Activated CD8-positive, alpha-beta T cell treated with anti-CD3 and anti-CD28 coated beads, Interleukin-2, amount 10 ng/mL, durations not matched to agents 7 days and 5 days (primary cell): ENCODE measurements at regions not wholly inside any gene's neighbourhood (a gene's known extent, or its start where the extent isn't known, plus 50 kb on each side); places are given as distances from the start of the nearest gene placed in this dataset.
"Not testable (repeated sequence)": the region's sequence is repeated elsewhere in the genome, so short reads cannot be mapped to it uniquely, and the experiment has no call there.

Experiments used
- ATAC-seq: fragments of 150-1000 bp; cut with Tn5 transposase; one replicate; pipeline ENCODE4 v1.10.0; 2021; ENCODE audit warnings: moderate library complexity
- CTCF ChIA-PET: fragments of 350-600 bp; sonication (Branson Sonifier 250); formaldehyde crosslinking; loops from one replicate; lab custom pipeline; 2021; ENCODE audit warnings: antibody characterized with exemption; lab: Charles Lee
- POLR2A ChIA-PET: fragments of 350-600 bp; sonication (Branson Sonifier 250); formaldehyde crosslinking; loops from one replicate; lab custom pipeline; 2021; ENCODE audit warnings: antibody characterized with exemption; lab: Charles Lee
- DNase-seq: peaks from one replicate; pipeline ENCODE4 v3.0.0-alpha.2; 2020
- H3K27ac Mint-ChIP-seq: one replicate; pipeline ENCODE4 v1.8.0; 2021; ENCODE audit warnings: mild to moderate bottlenecking, mixed read lengths
- H3K27me3 Mint-ChIP-seq: one replicate; pipeline ENCODE4 v1.8.0; 2021; ENCODE audit warnings: low read depth, mixed read lengths
- H3K36me3 Mint-ChIP-seq: one replicate; pipeline ENCODE4 v1.8.0; 2021; ENCODE audit warnings: low read depth, mixed read lengths
- H3K4me1 Mint-ChIP-seq: one replicate; pipeline ENCODE4 v1.8.0; 2021; ENCODE audit warnings: low read depth, mixed read lengths
- H3K4me3 Mint-ChIP-seq: one replicate; pipeline ENCODE4 v1.8.0; 2021; ENCODE audit warnings: mild to moderate bottlenecking, mixed read lengths
- H3K9me3 Mint-ChIP-seq: one replicate; pipeline ENCODE4 v1.8.0; 2022; ENCODE audit warnings: mixed read lengths; ENCODE audit not compliant: insufficient read depth

GRCh38 chr21:28839237-28839636 is 153.4 kb downstream of the LTN1 start:
- H3K9me3 Mint-ChIP-seq: peaks cover 16% of the 10 kb centered on the region
- DNase-seq, POLR2A ChIA-PET, H3K4me3 Mint-ChIP-seq, ATAC-seq, CTCF ChIA-PET, H3K27ac Mint-ChIP-seq, H3K27me3 Mint-ChIP-seq: not testable (repeated sequence)
- peaks cover 19% of the 10 kb centered on the region for H3K36me3 Mint-ChIP-seq
- H3K4me1 Mint-ChIP-seq: peaks cover 38% of the 10 kb centered on the region

GRCh38 chr21:28837426-28837825 is 155.3 kb downstream of the LTN1 start:
- ATAC-seq, POLR2A ChIA-PET, DNase-seq, H3K27me3 Mint-ChIP-seq: not testable (repeated sequence)
- H3K9me3 Mint-ChIP-seq: peaks cover 16% of the 10 kb centered on the region
- peaks cover 56% of the 10 kb centered on the region for H3K4me1 Mint-ChIP-seq
- peak overlapping the region; percentile 80 for H3K27ac Mint-ChIP-seq
- peaks cover 30% of the 10 kb centered on the region for H3K36me3 Mint-ChIP-seq
- H3K4me3 Mint-ChIP-seq: peak overlapping the region; percentile 44
- CTCF ChIA-PET: interaction anchor here (0.6 to 2.0 kb wide), 3 partner anchors 47 to 233 kb away, joined by 3 to 7 read pairs (median 5); a partner anchor contains a TSS

- POLR2A ChIA-PET: not testable (repeated sequence)
- H3K36me3 Mint-ChIP-seq: peaks cover 30% of the 10 kb centered on the region
Observed at GRCh38 chr21:28836588-28836987, 156.1 kb downstream of the LTN1 start.

GRCh38 chr21:28834335-28835238 is 158.1 kb downstream of the LTN1 start:
- ChIA-PET POLR2A (interaction anchor here (0.9 to 1.5 kb wide), 4 partner anchors 41 to 190 kb away, joined by 3 to 8 read pairs (median 4); a partner anchor contains a TSS), CTCF (interaction anchor here (1.5 to 1.7 kb wide), 2 partner anchors 49 to 89 kb away, joined by 7 to 8 read pairs; a partner anchor contains a TSS)
- no peak for DNase-seq
- Mint-ChIP-seq H3K9me3 (peaks cover 10% of the 10 kb centered on the region), H3K36me3 (peaks cover 34% of the 10 kb centered on the region), H3K27ac (peak overlapping the region; percentile 79), H3K4me3 (peak overlapping the region; percentile 79), H3K27me3 (no peaks in the 10 kb centered on the region), H3K4me1 (peaks cover 69% of the 10 kb centered on the region)
- ATAC-seq: no peak

More at GRCh38 chr21:28836588-28836987, 156.1 kb downstream of the LTN1 start:
- Mint-ChIP-seq H3K9me3 (peaks cover 16% of the 10 kb centered on the region), H3K27ac (peak overlapping the region; percentile 93), H3K4me1 (peaks cover 62% of the 10 kb centered on the region), H3K4me3 (peak overlapping the region; percentile 79)
- H3K27me3 Mint-ChIP-seq, DNase-seq, ATAC-seq: not testable (repeated sequence)
- CTCF ChIA-PET: interaction anchor here (0.7 to 2.0 kb wide), 7 partner anchors 10 to 103 kb away, joined by 3 to 8 read pairs (median 5); a partner anchor contains a TSS

- ATAC-seq: no peak
- H3K4me1 Mint-ChIP-seq: peaks cover 69% of the 10 kb centered on the region
- no peak for DNase-seq
- H3K4me3 Mint-ChIP-seq: no peak overlapping the region
- peak overlapping the region; percentile 79 for H3K27ac Mint-ChIP-seq
- POLR2A ChIA-PET: interaction anchor here (1.5 kb wide), 1 partner anchor 51 kb away, joined by 8 read pairs; a partner anchor contains a TSS
- H3K36me3 Mint-ChIP-seq: peaks cover 32% of the 10 kb centered on the region
- H3K9me3 Mint-ChIP-seq: peaks cover 4% of the 10 kb centered on the region
- H3K27me3 Mint-ChIP-seq: no peaks in the 10 kb centered on the region
- CTCF ChIA-PET: interaction anchor here (1.5 to 1.7 kb wide), 2 partner anchors 50 to 88 kb away, joined by 7 to 8 read pairs; a partner anchor contains a TSS
Observed at GRCh38 chr21:28833609-28834008, 159.1 kb downstream of the LTN1 start.

- Mint-ChIP-seq H3K4me1 (peaks cover 69% of the 10 kb centered on the region), H3K4me3 (peak overlapping the region; percentile 9), H3K27me3 (no peaks in the 10 kb centered on the region), H3K9me3 (peaks cover 4% of the 10 kb centered on the region), H3K36me3 (peaks cover 32% of the 10 kb centered on the region), H3K27ac (peak overlapping the region; percentile 79)
- DNase-seq (no peak), ATAC-seq (no peak)
- POLR2A ChIA-PET: interaction anchor here (0.6 to 1.6 kb wide), 3 partner anchors 50 to 762 kb away, joined by 3 to 8 read pairs (median 4); no protein-coding TSS in a partner anchor
- CTCF ChIA-PET: interaction anchor here (1.1 to 1.7 kb wide), 2 partner anchors 51 to 88 kb away, joined by 5 to 7 read pairs; no protein-coding TSS in a partner anchor
Observed at GRCh38 chr21:28833182-28833581, 159.5 kb downstream of the LTN1 start.

GRCh38 chr21:28832715-28833061 is 160.0 kb downstream of the LTN1 start:
- no peaks in the 10 kb centered on the region for H3K27me3 Mint-ChIP-seq
- peak overlapping the region; percentile 30 for H3K4me3 Mint-ChIP-seq
- ChIA-PET POLR2A (interaction anchor here (0.6 to 1.6 kb wide), 4 partner anchors 31 to 761 kb away, joined by 3 to 8 read pairs (median 4); no protein-coding TSS in a partner anchor), CTCF (interaction anchor here (0.7 to 1.7 kb wide), 4 partner anchors 52 to 1988 kb away, joined by 3 to 7 read pairs (median 4); no protein-coding TSS in a partner anchor)
- H3K9me3 Mint-ChIP-seq: peaks cover 4% of the 10 kb centered on the region
- peak overlapping the region; percentile 79 for H3K27ac Mint-ChIP-seq
- ATAC-seq: peak; percentile 21
- H3K36me3 Mint-ChIP-seq: peaks cover 32% of the 10 kb centered on the region
- H3K4me1 Mint-ChIP-seq: peaks cover 66% of the 10 kb centered on the region
- DNase-seq: no peak

GRCh38 chr21:28832013-28832714 is 160.5 kb downstream of the LTN1 start:
- Mint-ChIP-seq H3K9me3 (peaks cover 4% of the 10 kb centered on the region), H3K27ac (peak overlapping the region; percentile 79), H3K27me3 (no peaks in the 10 kb centered on the region), H3K4me3 (peak overlapping the region; percentile 30), H3K36me3 (peaks cover 32% of the 10 kb centered on the region), H3K4me1 (peaks cover 60% of the 10 kb centered on the region)
- ChIA-PET POLR2A (interaction anchor here (0.6 to 1.6 kb wide), 4 partner anchors 31 to 53 kb away, joined by 3 to 8 read pairs (median 4); no protein-coding TSS in a partner anchor), CTCF (interaction anchor here (0.7 to 1.1 kb wide), 6 partner anchors 10 to 1988 kb away, joined by 3 to 5 read pairs (median 4); no protein-coding TSS in a partner anchor)
- ATAC-seq (peak; percentile 95), DNase-seq (peak; percentile 59)

- H3K4me1 Mint-ChIP-seq: peaks cover 29% of the 10 kb centered on the region
- CTCF ChIA-PET: no interaction called here
Observed at GRCh38 chr21:28828981-28829380, 163.7 kb downstream of the LTN1 start.

GRCh38 chr21:28828021-28828420 is 164.7 kb downstream of the LTN1 start:
- Mint-ChIP-seq H3K27me3 (no peaks in the 10 kb centered on the region), H3K36me3 (peaks cover 13% of the 10 kb centered on the region), H3K27ac (no peak overlapping the region), H3K4me3 (no peak overlapping the region), H3K9me3 (no peaks in the 10 kb centered on the region), H3K4me1 (peaks cover 20% of the 10 kb centered on the region)
- ChIA-PET CTCF (no interaction called here), POLR2A (no interaction called here)
- no peak for ATAC-seq
- DNase-seq: no peak

More at GRCh38 chr21:28828981-28829380, 163.7 kb downstream of the LTN1 start:
- Mint-ChIP-seq H3K27ac (no peak overlapping the region), H3K27me3 (no peaks in the 10 kb centered on the region), H3K36me3 (peaks cover 18% of the 10 kb centered on the region), H3K4me3 (no peak overlapping the region), H3K9me3 (no peaks in the 10 kb centered on the region)
- no peak for ATAC-seq
- POLR2A ChIA-PET: no interaction called here
- DNase-seq: no peak

GRCh38 chr21:28827422-28827821 is 165.3 kb downstream of the LTN1 start:
- CTCF ChIA-PET: interaction anchor here (1.7 kb wide), 1 partner anchor 9 kb away, joined by 5 read pairs; no protein-coding TSS in a partner anchor
- H3K36me3 Mint-ChIP-seq: peaks cover 11% of the 10 kb centered on the region
- no peak overlapping the region for H3K27ac Mint-ChIP-seq
- peaks cover 14% of the 10 kb centered on the region for H3K4me1 Mint-ChIP-seq
- no peaks in the 10 kb centered on the region for H3K9me3 Mint-ChIP-seq
- ATAC-seq (no peak), DNase-seq (no peak)
- H3K4me3 Mint-ChIP-seq: no peak overlapping the region
- no peaks in the 10 kb centered on the region for H3K27me3 Mint-ChIP-seq
- POLR2A ChIA-PET: no interaction called here
